B cell (primary cell): ENCODE measurements at regions not wholly inside any gene's neighbourhood (a gene's known extent, or its start where the extent isn't known, plus 50 kb on each side); places are given as distances from the start of the nearest gene placed in this dataset.

Source experiments
- ATAC-seq: fragments of 200-7000 bp; cut with Tn5 transposase; one replicate; pipeline ENCODE4 v1.10.0; 2021; ENCODE audit warnings: low read depth, mild to moderate bottlenecking, moderate number of reproducible peaks, moderate library complexity
- CTCF ChIA-PET: fragments of 350-600 bp; sonication (Branson Sonifier 250); formaldehyde crosslinking; loops from one replicate; lab custom pipeline; 2021; ENCODE audit warnings: antibody characterized with exemption, inconsistent platforms; lab: Charles Lee
- POLR2A ChIA-PET: fragments of 350-600 bp; sonication (Branson Sonifier 250); formaldehyde crosslinking; loops from one replicate; lab custom pipeline; 2021; ENCODE audit warnings: antibody characterized with exemption; lab: Charles Lee
- DNase-seq: peaks from one replicate; pipeline ENCODE4 v3.0.0; 2013
- H2AFZ ChIP-seq: 2 replicates; pipeline ENCODE4 v1.6.1; 2012; ENCODE audit warnings: mild to moderate bottlenecking, low read depth, low read length; ENCODE audit not compliant: insufficient read depth, poor library complexity, severe bottlenecking
- H3K27ac ChIP-seq, 2 donors: 1 replicate in 1 of 2; 2 replicates in 1 of 2; pipeline ENCODE4 v1.5.1; 2012 to 2013; ENCODE audit warnings: low read length in 2 of 2, mild to moderate bottlenecking in 2 of 2, moderate library complexity in 1 of 2
- H3K27me3 ChIP-seq, 4 experiments: fragments of 200-600 bp in 1 of 4; sonication (generic) in 1 of 4; replicated peaks in 1 of 4; 1 replicate in 2 of 4; 2 replicates in 2 of 4; pipeline versions ENCODE4 v1.6.1 to v1.7.0; 2013 to 2016; ENCODE audit warnings: low read length in 3 of 4, mild to moderate bottlenecking in 2 of 4, mixed read lengths in 1 of 4, moderate library complexity in 1 of 4; ENCODE audit not compliant: insufficient read depth in 4 of 4, control insufficient read depth in 3 of 4; ENCODE audit errors: control extremely low read depth in 1 of 4
- H3K36me3 ChIP-seq, 2 experiments: replicated peaks in 1 of 2; 1 replicate in 1 of 2; 2 replicates in 1 of 2; pipeline versions ENCODE4 v1.6.1 to v1.7.1; 2013; ENCODE audit warnings: low read length in 1 of 2; ENCODE audit not compliant: insufficient read depth in 2 of 2, control insufficient read depth in 1 of 2; ENCODE audit errors: control extremely low read depth in 1 of 2, extremely low read depth in 1 of 2
- H3K4me1 ChIP-seq, 2 donors: fragments of 200-600 bp in 1 of 2; sonication (generic) in 1 of 2; 1 replicate in 1 of 2; 2 replicates in 1 of 2; pipeline versions ENCODE4 v1.5.1 to v1.6.1; 2013 to 2017; ENCODE audit warnings: low read length in 2 of 2; ENCODE audit not compliant: control insufficient read depth in 2 of 2, insufficient read depth in 2 of 2
- H3K4me2 ChIP-seq: replicated peaks from 2 replicates; pipeline ENCODE3; 2012; ENCODE audit warnings: mild to moderate bottlenecking, low read depth, low read length; ENCODE audit not compliant: poor library complexity, severe bottlenecking
- H3K4me3 ChIP-seq, 5 experiments: fragments of 200-600 bp in 1 of 5; sonication (generic) in 1 of 5; 1 replicate in 3 of 5; 2 replicates in 2 of 5; pipeline versions ENCODE4 v1.5.1 to v1.7.0; 2011 to 2016; ENCODE audit warnings: low read length in 4 of 5, mild to moderate bottlenecking in 4 of 5, low read depth in 2 of 5, control low read depth in 1 of 5, moderate library complexity in 1 of 5; ENCODE audit not compliant: insufficient read depth in 1 of 5; ENCODE audit errors: control extremely low read depth in 1 of 5, extremely low read depth in 1 of 5
- H3K79me2 ChIP-seq: fragments of 200-600 bp; sonication (generic); one replicate; pipeline ENCODE4 v1.6.0; 2016; ENCODE audit warnings: low read length; ENCODE audit not compliant: control insufficient read depth, insufficient read depth
- H3K9ac ChIP-seq: fragments of 200-600 bp; sonication (generic); 2 replicates; pipeline ENCODE4 v1.6.1; 2017; ENCODE audit warnings: mild to moderate bottlenecking, low read length, moderate library complexity
- H3K9me3 ChIP-seq, 3 donors: one replicate each; pipeline versions ENCODE4 v1.6.1 to v1.7.1; 2013; ENCODE audit warnings: low read length in 2 of 3; ENCODE audit not compliant: control insufficient read depth in 2 of 3, insufficient read depth in 1 of 3; ENCODE audit errors: control extremely low read depth in 1 of 3
- H4K20me1 ChIP-seq: 2 replicates; pipeline ENCODE4 v1.6.0; 2012; ENCODE audit warnings: mild to moderate bottlenecking, low read length; ENCODE audit not compliant: insufficient read depth, control insufficient read depth, poor library complexity, severe bottlenecking
- H3K27ac Mint-ChIP-seq: one replicate; pipeline ENCODE4 v1.8.0; 2021; ENCODE audit warnings: mixed read lengths
- H3K27me3 Mint-ChIP-seq: one replicate; pipeline ENCODE4 v1.8.0; 2021; ENCODE audit warnings: mixed read lengths
- H3K4me1 Mint-ChIP-seq: one replicate; pipeline ENCODE4 v1.8.0; 2021; ENCODE audit warnings: mixed read lengths
- H3K4me3 Mint-ChIP-seq: one replicate; pipeline ENCODE4 v1.8.0; 2021; ENCODE audit warnings: mixed read lengths
- H3K9me3 Mint-ChIP-seq: one replicate; pipeline ENCODE4 v1.8.0; 2022; ENCODE audit warnings: mixed read lengths; ENCODE audit not compliant: insufficient read depth
- CTCF ChIP-seq: fragments of 200-600 bp; IDR thresholded peaks from one replicate; pipeline ENCODE4 v1.8.0; 2022; ENCODE audit warnings: antibody characterized with exemption, mild to moderate bottlenecking
- EZH2 ChIP-seq: IDR thresholded peaks from 2 replicates; pipeline ENCODE4 v1.6.1; 2012; ENCODE audit warnings: borderline replicate concordance, low read depth, mild to moderate bottlenecking, moderate library complexity, low read length; ENCODE audit not compliant: insufficient read depth, poor library complexity, severe bottlenecking
- WGBS: methylation state at CpG from one replicate; pipeline ENCODE4 v1.1.5; 2013; ENCODE audit warnings: missing lambda C conversion rate; ENCODE audit not compliant: insufficient coverage; 5-methylcytosine and 5-hydroxymethylcytosine counted together
- intact Hi-C: fragments of 100-400 bp; cut with micrococcal nuclease; formaldehyde crosslinking; loops from one replicate; pipeline ENCODE4 v1.10.0; 2022

GRCh38 chr6:164107297-164107995 is 692.9 kb downstream of the QKI start:
- no peak for ATAC-seq
- no peak for DNase-seq
- no peak overlapping the region for H3K4me3 ChIP-seq
- no peak for TF ChIP-seq EZH2
- no peak for TF ChIP-seq CTCF
- intact Hi-C loops = no loop called here
- no peaks in the 10 kb centered on the region for H3K36me3 ChIP-seq
- no peaks in the 10 kb centered on the region for H3K79me2 ChIP-seq
- peaks cover 0 to 18% (median 0%) of the 10 kb centered on the region in 3 donors for H3K9me3 ChIP-seq
- Mint-ChIP-seq H3K9me3 (no peaks in the 10 kb centered on the region), H3K27ac (no peak overlapping the region), H3K4me3 (no peak overlapping the region), H3K4me1 (peaks cover 6% of the 10 kb centered on the region), H3K27me3 (peaks cover 18% of the 10 kb centered on the region)
- ChIA-PET CTCF (no interaction called here), POLR2A (no interaction called here)
- no peak overlapping the region for H3K4me2 ChIP-seq
- no peak overlapping the region for H3K27ac ChIP-seq
- no peaks in the 10 kb centered on the region for H3K4me1 ChIP-seq
- H3K9ac ChIP-seq = no peak overlapping the region
- peaks cover 0 to 12% (median 0%) of the 10 kb centered on the region in 4 experiments for H3K27me3 ChIP-seq
- H4K20me1 ChIP-seq = no peaks in the 10 kb centered on the region
- WGBS = 91% methylated on average over 8 of the region's 9 CpGs
- H2AFZ ChIP-seq = no peak overlapping the region

GRCh38 chr6:164106345-164106769 is 691.8 kb downstream of the QKI start:
- POLR2A ChIA-PET = no interaction called here
- H3K27me3 Mint-ChIP-seq = peaks cover 16% of the 10 kb centered on the region

More at GRCh38 chr6:164106345-164106769, 691.8 kb downstream of the QKI start:
- intact Hi-C loops = no loop called here
- Histone ChIP-seq H4K20me1 (no peaks in the 10 kb centered on the region), H3K27ac (no peak overlapping the region), H3K27me3 (peaks cover 0 to 12% (median 0%) of the 10 kb centered on the region in 4 experiments), H3K9me3 (peaks cover 0 to 12% (median 0%) of the 10 kb centered on the region in 3 donors), H3K36me3 (no peaks in the 10 kb centered on the region), H3K4me2 (no peak overlapping the region), H3K4me1 (no peaks in the 10 kb centered on the region), H3K9ac (no peak overlapping the region), H3K4me3 (no peak overlapping the region), H2AFZ (no peak overlapping the region), H3K79me2 (no peaks in the 10 kb centered on the region)
- WGBS = 74% methylated on average over 17 of the region's 17 CpGs
- H3K4me3 Mint-ChIP-seq = no peak overlapping the region
- CTCF ChIA-PET = no interaction called here
- H3K9me3 Mint-ChIP-seq = no peaks in the 10 kb centered on the region
- TF ChIP-seq CTCF = no peak
- TF ChIP-seq EZH2 = no peak
- no peak for ATAC-seq
- no peak overlapping the region for H3K27ac Mint-ChIP-seq
- peaks cover 6% of the 10 kb centered on the region for H3K4me1 Mint-ChIP-seq
- DNase-seq = no peak
